CD4-positive, alpha-beta T cell (primary cell): ENCODE measurements at regions not wholly inside any gene's neighbourhood (a gene's known extent, or its start where the extent isn't known, plus 50 kb on each side); places are given as distances from the start of the nearest gene placed in this dataset.

Experiments used
- ATAC-seq: fragments of 200-7000 bp; cut with Tn5 transposase; one replicate; pipeline ENCODE4 v1.10.0; 2022; ENCODE audit warnings: mild to moderate bottlenecking; ENCODE audit not compliant: poor library complexity
- CTCF ChIA-PET: fragments of 350-600 bp; sonication (Branson Sonifier 250); formaldehyde crosslinking; loops from one replicate; lab custom pipeline; 2021; ENCODE audit warnings: antibody characterized with exemption, inconsistent platforms; lab: Charles Lee
- POLR2A ChIA-PET: fragments of 350-600 bp; sonication (Branson Sonifier 250); formaldehyde crosslinking; loops from one replicate; lab custom pipeline; 2021; ENCODE audit warnings: antibody characterized with exemption, inconsistent platforms; lab: Charles Lee
- DNase-seq, 14 experiments: peaks; one replicate each; pipeline ENCODE4 v3.0.0-alpha.2; 2013 to 2020; ENCODE audit warnings: mixed read lengths in 2 of 14
- H3K27ac ChIP-seq, 2 donors: one replicate each; pipeline versions ENCODE4 v1.5.1 to v1.7.0; 2013; ENCODE audit warnings: low read length in 2 of 2, low read depth in 1 of 2, mild to moderate bottlenecking in 1 of 2
- H3K27me3 ChIP-seq, 2 experiments: 1 replicate in 1 of 2; 2 replicates in 1 of 2; pipeline versions ENCODE4 v1.6.1 to v1.7.0; 2013; ENCODE audit warnings: low read length in 2 of 2, control low read depth in 1 of 2, mild to moderate bottlenecking in 1 of 2, moderate library complexity in 1 of 2; ENCODE audit not compliant: insufficient read depth in 2 of 2, control insufficient read depth in 1 of 2
- H3K36me3 ChIP-seq: one replicate; pipeline ENCODE4 v1.6.1; 2013; ENCODE audit warnings: low read length, control low read depth; ENCODE audit not compliant: insufficient read depth
- H3K4me1 ChIP-seq: one replicate; pipeline ENCODE4 v1.6.1; 2013; ENCODE audit warnings: low read length, control low read depth; ENCODE audit not compliant: insufficient read depth
- H3K4me3 ChIP-seq: one replicate; pipeline ENCODE4 v1.5.1; 2013; ENCODE audit warnings: mild to moderate bottlenecking, low read length, moderate library complexity
- H3K9me3 ChIP-seq, 2 experiments: 1 replicate in 1 of 2; 2 replicates in 1 of 2; pipeline versions ENCODE4 v1.6.1 to v1.7.0; 2013; ENCODE audit warnings: low read length in 2 of 2, mild to moderate bottlenecking in 2 of 2, control low read depth in 1 of 2, moderate library complexity in 1 of 2; ENCODE audit not compliant: control insufficient read depth in 1 of 2, insufficient read depth in 1 of 2
- H3K27ac Mint-ChIP-seq: one replicate; pipeline ENCODE4 v1.8.0; 2020; ENCODE audit warnings: mixed read lengths
- H3K27me3 Mint-ChIP-seq: one replicate; pipeline ENCODE4 v1.8.0; 2021; ENCODE audit warnings: mixed read lengths
- H3K36me3 Mint-ChIP-seq: one replicate; pipeline ENCODE4 v1.8.0; 2021; ENCODE audit warnings: low read depth, mixed read lengths
- H3K4me1 Mint-ChIP-seq: one replicate; pipeline ENCODE4 v1.8.0; 2021; ENCODE audit warnings: low read depth, mixed read lengths
- H3K4me3 Mint-ChIP-seq: one replicate; pipeline ENCODE4 v1.8.0; 2020; ENCODE audit warnings: mild to moderate bottlenecking, mixed read lengths
- H3K9me3 Mint-ChIP-seq: one replicate; pipeline ENCODE4 v1.8.0; 2020; ENCODE audit warnings: mixed read lengths
- intact Hi-C, 2 experiments: fragments of 100-400 bp; cut with DNase I in 1 of 2; cut with micrococcal nuclease in 1 of 2; formaldehyde crosslinking; loops; one replicate each; pipeline versions ENCODE4 v1.15.1 to v1.9.0; 2023 to 2025; cut with DNase I, micrococcal nuclease
- TF ChIP-seq, protein P1 (sequence below): fragments of 200-600 bp; IDR thresholded peaks from one replicate; pipeline ENCODE4 v1.8.0; 2022; ENCODE audit warnings: antibody characterized with exemption, mild to moderate bottlenecking

DNA sequence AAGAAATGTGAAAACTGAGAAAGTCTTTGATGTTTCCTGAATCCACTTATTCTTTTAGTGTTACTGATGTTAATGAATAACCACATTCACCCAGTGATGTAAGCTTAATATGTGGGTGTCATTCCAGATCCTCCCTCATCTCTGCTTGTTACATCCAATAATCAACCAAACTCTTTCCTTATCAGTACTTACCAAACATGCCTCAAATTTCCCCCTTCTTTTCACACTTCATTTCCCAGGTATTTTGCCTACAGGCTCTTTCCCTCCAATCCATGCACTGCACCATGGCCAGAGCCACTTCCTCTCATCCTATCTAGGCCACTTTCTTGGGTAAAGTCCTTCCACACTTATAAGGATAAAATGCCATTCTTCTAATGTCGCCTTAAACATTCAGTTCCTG lies 451.5 kb downstream of the NPIPA7 start:
- H3K27ac Mint-ChIP-seq, result no peak overlapping the region
- H3K27me3 Mint-ChIP-seq, result peaks cover 54% of the 10 kb centered on the region
- Histone ChIP-seq H3K36me3 (no peaks in the 10 kb centered on the region), H3K4me1 (no peaks in the 10 kb centered on the region), H3K9me3 (no peaks in the 10 kb centered on the region), H3K27ac (no peak overlapping the region), H3K4me3 (no peak overlapping the region), H3K27me3 (peaks cover 0 to 3% of the 10 kb centered on the region in 2 experiments)
- TF ChIP-seq, protein P1, sequence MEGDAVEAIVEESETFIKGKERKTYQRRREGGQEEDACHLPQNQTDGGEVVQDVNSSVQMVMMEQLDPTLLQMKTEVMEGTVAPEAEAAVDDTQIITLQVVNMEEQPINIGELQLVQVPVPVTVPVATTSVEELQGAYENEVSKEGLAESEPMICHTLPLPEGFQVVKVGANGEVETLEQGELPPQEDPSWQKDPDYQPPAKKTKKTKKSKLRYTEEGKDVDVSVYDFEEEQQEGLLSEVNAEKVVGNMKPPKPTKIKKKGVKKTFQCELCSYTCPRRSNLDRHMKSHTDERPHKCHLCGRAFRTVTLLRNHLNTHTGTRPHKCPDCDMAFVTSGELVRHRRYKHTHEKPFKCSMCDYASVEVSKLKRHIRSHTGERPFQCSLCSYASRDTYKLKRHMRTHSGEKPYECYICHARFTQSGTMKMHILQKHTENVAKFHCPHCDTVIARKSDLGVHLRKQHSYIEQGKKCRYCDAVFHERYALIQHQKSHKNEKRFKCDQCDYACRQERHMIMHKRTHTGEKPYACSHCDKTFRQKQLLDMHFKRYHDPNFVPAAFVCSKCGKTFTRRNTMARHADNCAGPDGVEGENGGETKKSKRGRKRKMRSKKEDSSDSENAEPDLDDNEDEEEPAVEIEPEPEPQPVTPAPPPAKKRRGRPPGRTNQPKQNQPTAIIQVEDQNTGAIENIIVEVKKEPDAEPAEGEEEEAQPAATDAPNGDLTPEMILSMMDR, result no peak
- no peak overlapping the region for H3K4me3 Mint-ChIP-seq
- no peaks in the 10 kb centered on the region for H3K36me3 Mint-ChIP-seq
- H3K9me3 Mint-ChIP-seq, result peaks cover 3% of the 10 kb centered on the region
- no peaks in the 10 kb centered on the region for H3K4me1 Mint-ChIP-seq
- POLR2A ChIA-PET, result no interaction called here
- CTCF ChIA-PET, result no interaction called here
- ATAC-seq (no peak), DNase-seq (no peak)
- intact Hi-C loops, result no loop called here

- POLR2A ChIA-PET, result no interaction called here
These were observed 452.0 kb downstream of the NPIPA7 start for GRCh38 chr16:16830973-16831372.

DNA sequence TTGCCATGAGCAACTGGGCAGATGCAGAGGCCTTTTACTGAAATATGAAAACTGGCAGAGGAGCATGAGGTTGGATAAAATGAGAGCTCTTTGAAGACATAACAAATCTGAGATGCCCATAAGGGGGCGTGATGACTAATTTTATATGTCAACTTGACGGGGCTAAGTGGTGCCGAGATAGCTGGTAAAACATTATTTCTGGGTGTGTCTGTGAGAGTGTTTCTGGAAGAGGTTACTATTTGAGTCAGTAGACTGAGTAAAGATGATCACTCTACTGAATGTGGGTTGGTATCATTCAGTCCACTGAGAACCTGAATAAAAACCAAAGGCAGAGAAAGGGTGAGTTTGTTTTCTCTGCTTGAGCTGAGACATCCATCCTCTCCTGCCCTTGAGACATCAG lies 454.2 kb downstream of the NPIPA7 start:
- TF ChIP-seq, protein P1, result no peak

More at GRCh38 chr16:16830973-16831372, 452.0 kb downstream of the NPIPA7 start:
- no peaks in the 10 kb centered on the region for H3K36me3 Mint-ChIP-seq
- intact Hi-C loops, result no loop called here
- no peaks in the 10 kb centered on the region for H3K4me1 Mint-ChIP-seq
- CTCF ChIA-PET, result no interaction called here
- H3K27ac Mint-ChIP-seq, result no peak overlapping the region
- TF ChIP-seq, protein P1, result no peak
- peaks cover 3% of the 10 kb centered on the region for H3K9me3 Mint-ChIP-seq
- H3K27me3 ChIP-seq, result peaks cover 0 to 3% of the 10 kb centered on the region in 2 experiments
- H3K27ac ChIP-seq, result no peak overlapping the region
- peaks cover 51% of the 10 kb centered on the region for H3K27me3 Mint-ChIP-seq
- H3K4me3 ChIP-seq, result no peak overlapping the region
- no peaks in the 10 kb centered on the region for H3K4me1 ChIP-seq
- H3K4me3 Mint-ChIP-seq, result no peak overlapping the region
- ATAC-seq (no peak), DNase-seq (no peak)
- H3K9me3 ChIP-seq, result no peaks in the 10 kb centered on the region
- H3K36me3 ChIP-seq, result no peaks in the 10 kb centered on the region

More for the DNA sequence above, 454.2 kb downstream of the NPIPA7 start:
- Mint-ChIP-seq H3K4me1 (no peaks in the 10 kb centered on the region), H3K4me3 (no peak overlapping the region), H3K9me3 (peaks cover 3% of the 10 kb centered on the region), H3K27me3 (peaks cover 47% of the 10 kb centered on the region), H3K36me3 (no peaks in the 10 kb centered on the region), H3K27ac (no peak overlapping the region)
- Histone ChIP-seq H3K27ac (no peak overlapping the region), H3K27me3 (peaks cover 0 to 3% of the 10 kb centered on the region in 2 experiments), H3K4me1 (no peaks in the 10 kb centered on the region), H3K9me3 (no peaks in the 10 kb centered on the region), H3K4me3 (no peak overlapping the region), H3K36me3 (no peaks in the 10 kb centered on the region)
- ATAC-seq (no peak), DNase-seq (no peak)
- ChIA-PET POLR2A (no interaction called here), CTCF (no interaction called here)
- intact Hi-C loops, result no loop called here
